HG03457 (cell line): ENCODE measurements at regions not wholly inside any gene's neighbourhood (a gene's known extent, or its start where the extent isn't known, plus 50 kb on each side); places are given as distances from the start of the nearest gene placed in this dataset.

Experiments used
- ATAC-seq: cut with Tn5 transposase; IDR thresholded peaks from one replicate; pipeline ENCODE4 v1.9.1; 2021; ENCODE audit warnings: moderate number of reproducible peaks; ENCODE audit not compliant: unreplicated experiment

DNA sequence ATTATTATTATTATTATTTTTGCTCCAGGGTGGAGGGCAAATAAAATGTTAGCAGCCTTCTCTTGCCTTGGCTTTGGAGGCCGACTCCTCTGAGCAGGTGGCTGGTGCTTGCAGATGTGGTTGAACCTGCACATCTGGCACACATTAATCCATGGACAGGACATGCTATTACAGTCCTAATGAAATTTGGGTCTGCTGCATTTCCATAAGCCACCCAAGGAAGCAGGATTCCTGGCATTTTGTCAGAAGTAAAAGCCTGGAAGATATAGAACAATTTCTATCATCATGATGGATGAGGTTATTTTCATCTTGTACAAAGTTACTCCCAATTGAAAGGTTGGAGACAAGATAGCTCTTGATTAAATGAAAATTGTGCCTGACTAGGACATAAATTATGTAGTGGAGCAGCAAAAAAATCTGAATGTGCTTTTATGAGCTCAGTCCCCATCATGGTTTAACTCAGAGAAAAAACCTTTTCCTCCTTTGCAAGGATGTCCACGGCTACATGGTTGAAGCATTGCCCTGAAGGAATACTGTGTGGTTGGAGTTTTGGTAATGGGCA is 130.9 kb upstream of the RGMA start:
- no peak for ATAC-seq

- no peak for ATAC-seq
Measured at GRCh38 chr15:93217343-93217742, 128.3 kb upstream of the RGMA start.

- no peak for ATAC-seq
Measured at GRCh38 chr15:93214106-93214505, 125.1 kb upstream of the RGMA start.

- no peak for ATAC-seq
Measured at GRCh38 chr15:93213281-93213680, 124.3 kb upstream of the RGMA start.

DNA sequence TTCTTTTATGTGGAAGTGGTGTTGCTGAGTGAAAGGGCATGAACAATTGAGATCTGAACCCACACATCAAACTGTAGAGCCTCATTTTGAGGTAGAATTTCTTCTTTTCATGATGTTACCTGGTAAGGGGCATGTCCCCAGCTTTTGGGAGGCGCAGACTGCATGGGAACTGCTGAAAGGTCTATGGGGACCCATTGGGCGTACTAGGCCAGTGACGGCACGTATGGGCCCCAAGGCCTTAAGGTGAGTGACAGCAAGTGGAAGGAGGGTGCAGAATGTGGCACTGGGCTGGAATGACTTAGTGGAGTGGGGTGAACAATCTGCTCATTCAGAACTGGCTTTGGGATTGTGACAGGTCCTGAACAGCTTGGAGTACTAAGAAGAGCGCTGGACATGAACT is 123.6 kb upstream of the RGMA start:
- no peak for ATAC-seq

DNA sequence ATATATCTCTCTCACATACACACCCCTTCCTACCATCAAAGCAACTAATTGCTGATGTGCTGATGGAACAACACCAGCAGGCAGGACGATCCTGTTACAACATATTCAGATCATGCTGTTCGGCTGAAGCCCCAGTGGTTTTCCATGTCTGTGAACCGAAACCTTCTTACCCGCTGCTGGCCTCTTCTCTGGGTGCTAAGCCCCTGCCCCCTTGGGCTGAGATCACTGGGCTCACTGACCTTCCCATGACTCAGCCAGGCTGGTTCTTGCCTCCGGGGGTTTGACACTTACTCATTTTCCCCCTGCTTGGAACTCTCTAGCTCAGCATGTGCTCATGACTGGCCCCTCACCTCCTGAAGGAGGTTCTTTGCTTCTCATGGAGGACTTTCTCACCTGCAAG is 122.0 kb upstream of the RGMA start:
- no peak for ATAC-seq

DNA sequence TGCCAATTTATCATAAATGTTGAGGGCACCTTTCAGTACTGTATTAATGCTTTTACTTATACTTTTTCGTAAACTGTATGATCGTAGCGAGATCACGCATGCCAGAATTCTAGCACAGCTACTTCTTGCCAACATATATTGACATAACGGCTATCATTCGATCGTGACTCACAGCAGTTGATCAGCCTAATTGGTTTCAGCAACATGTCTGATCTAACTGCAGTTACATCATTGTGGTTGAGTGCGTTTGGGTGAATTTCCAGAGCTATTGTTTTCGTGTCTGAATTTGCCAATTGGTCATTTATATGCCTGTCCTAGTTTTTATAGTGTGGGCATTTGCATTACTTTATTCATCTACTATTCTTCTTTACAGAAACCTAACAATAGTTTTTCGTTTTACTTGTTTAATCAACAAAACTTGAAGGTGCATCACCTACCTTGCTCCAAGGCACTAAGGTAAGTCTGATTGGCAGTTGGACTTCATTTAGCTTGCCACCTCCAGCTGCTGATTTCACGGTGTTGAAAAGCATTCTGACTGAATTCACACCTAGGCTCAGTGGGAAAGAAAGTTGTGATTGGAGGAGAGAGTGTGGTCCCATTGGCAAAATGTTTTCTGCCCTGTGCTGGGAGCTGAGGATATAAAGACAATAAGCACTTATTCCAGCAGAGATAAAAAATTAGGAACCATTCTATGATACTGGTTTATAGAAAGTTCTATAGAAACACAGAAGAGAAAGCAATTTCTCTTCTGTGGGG is 120.9 kb upstream of the RGMA start:
- no peak for ATAC-seq

DNA sequence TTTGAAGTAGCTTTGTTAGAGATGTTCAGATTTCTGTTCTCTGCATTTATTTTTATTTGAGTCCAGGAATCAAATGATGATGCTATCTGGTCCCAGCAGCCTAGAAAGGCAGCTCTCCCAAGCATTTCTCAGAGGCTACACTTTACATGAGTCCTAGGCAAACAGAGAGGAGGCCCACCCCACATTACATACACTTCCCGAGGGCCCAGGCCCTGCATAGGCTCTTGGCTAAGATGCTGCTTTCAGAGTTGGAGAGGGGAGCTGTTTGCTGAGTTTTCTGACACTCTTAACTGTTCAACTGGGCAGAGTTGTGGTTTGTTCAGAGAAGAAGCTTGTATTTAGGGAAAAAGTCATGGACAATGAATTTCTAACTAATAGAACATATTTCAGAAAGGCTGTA is 117.9 kb upstream of the RGMA start:
- ATAC-seq = no peak

DNA sequence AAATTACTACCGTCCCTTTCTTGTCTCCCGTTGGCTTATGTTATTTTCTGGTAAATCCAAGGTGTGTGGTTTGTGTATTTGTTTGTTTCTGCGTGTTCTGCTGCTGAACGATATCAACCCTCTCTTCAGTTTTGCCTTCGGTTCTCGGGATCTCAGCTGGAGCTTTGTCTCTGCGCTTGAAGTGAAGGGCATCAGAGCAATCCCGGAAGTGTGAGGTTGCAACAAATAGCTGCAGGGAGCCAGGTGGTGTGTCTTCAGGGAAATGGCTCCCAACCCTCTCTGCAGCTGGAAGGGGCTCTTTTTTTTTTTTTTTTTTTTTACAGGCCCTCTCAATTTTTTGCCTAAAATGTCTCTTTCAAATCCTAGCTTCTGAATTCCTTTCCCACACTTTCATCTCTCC is 116.4 kb upstream of the RGMA start:
- no peak for ATAC-seq

DNA sequence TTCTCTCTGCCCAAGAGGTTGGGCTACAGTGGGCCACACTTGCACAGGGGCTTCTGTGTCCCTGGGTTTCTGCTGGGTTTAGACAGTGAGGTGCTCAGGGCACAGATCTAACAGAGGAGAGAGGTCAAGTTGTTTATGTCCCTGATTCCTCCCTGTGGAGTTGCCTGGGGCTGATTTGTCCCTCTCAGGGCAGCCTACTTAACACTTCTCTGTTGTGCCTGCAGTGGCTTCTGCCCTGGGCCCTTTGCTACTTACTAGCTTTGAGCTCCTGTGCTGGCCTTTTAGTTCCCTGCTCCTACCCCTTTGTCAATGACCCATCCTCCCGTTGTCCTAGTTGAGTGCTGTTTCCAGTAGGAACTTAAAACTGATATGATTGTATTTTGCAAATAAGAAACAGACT is 114.0 kb upstream of the RGMA start:
- ATAC-seq = no peak

GRCh38 chr15:93202405-93202804 is 113.4 kb upstream of the RGMA start:
- no peak for ATAC-seq

- ATAC-seq = no peak
Measured at GRCh38 chr15:93201940-93202339, 112.9 kb upstream of the RGMA start.

DNA sequence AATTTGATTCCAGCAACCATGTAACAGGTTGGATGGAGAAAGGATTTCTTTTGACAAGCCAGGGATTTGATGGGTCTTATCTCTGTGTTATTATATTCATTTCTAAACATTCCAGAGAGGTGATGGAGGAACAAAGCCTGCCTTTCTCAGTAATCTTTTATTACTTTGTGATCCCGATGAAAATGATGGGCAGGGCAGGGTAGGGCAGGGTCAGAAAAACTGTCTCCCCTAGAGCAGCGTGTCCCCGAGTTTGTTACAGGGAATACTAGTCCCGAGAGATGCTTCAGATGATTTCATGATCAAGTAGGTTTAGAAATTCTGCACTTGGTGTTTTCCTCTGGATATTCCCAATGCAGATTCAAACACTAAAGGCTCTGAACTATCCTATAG is 111.8 kb upstream of the RGMA start:
- no peak for ATAC-seq

DNA sequence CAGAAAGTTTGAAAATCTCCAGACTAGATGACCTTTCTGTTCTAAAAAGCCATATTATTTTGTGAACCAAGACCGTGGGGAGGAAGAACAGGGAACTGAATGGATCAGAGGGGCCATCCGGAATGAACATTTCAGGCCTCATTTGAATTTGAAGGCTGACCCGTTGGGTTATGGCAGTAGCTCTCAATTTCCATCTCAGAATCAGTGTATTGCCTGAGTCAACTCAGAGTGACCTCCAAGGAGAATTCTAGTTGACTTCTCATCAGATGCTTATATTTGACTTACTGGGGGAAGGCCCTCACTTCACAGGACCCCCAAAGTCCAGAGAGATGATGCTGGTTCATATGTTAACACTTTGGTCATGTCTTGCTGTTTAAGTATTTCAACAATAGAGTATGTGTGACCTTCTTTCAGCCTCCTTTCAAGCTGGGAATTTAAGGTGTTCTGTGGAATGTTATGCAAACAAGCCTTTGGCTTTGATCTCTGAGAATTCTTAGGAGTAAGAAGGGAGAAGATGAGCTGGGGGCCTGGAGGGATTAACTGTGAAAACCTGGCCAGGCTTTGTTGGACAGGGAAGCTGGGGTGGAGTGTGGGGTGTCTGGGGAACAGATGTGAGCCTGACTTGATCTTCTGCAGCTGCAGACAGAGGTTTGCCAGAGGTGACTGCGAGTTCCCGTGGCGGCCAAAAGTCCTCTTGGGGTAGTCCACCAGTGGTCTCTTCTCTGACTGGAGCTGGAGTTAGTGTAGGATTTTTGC is 111.2 kb upstream of the RGMA start:
- no peak for ATAC-seq

GRCh38 chr15:93196135-93196670 is 107.2 kb upstream of the RGMA start:
- ATAC-seq = no peak

DNA sequence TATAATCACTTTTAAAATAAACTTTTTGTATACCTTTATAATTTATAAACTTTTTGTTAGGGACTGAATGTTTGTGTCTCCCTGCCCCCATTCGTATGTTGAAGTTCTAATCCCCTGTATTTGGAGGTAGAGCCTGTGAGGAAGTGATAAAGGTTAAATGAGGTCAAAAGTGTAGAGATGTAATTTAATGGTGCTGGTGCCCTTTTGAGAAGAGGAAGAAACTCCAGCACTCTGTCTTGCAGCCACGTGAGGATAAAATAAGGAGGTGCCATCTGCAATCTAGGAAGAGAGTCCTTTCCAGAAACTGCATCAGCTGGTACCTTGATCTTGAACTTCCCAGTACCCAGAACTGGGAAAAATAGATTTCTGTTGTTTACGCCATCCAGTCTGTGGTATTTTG is 106.1 kb upstream of the RGMA start:
- ATAC-seq = no peak

DNA sequence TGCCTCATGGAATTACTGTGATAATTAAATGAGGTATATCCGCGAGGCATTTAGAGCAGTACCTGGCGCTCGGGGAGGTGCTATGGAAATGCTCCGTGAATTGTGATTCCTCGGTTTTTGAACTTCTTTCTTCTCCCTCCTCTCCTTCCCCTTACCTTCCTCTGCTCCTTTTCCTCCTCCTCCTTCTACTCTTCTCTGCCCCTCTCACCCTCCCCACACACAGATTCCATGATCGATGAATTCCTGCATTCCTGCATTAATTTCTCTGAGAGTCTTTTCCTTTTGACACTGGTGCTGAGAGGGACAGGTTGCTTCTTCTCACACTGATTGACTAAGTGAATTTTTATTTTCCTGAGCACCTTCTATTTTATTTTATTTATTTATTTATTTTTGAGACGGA is 101.2 kb upstream of the RGMA start:
- ATAC-seq = no peak

- ATAC-seq = no peak
Measured at GRCh38 chr15:93189561-93189960, 100.5 kb upstream of the RGMA start.

DNA sequence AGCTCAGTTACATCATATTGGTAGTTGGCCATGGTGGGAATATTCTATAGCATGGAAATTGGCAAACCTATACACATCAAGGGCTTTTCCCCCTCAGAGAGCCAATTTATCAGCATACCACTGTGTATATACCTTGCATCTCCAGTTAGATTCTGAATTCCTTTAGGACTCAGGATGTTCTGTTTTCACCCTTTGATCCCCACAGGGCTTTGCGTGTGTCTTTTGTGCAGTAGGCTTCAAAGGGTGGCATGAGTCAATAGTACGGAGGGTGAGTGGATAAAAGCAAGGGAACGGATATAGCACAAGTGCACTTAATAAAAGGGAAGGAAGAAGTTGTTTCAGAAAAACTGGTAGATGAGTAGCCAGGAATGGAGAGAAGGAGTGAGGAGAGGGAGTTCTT is 99.2 kb upstream of the RGMA start:
- no peak for ATAC-seq

DNA sequence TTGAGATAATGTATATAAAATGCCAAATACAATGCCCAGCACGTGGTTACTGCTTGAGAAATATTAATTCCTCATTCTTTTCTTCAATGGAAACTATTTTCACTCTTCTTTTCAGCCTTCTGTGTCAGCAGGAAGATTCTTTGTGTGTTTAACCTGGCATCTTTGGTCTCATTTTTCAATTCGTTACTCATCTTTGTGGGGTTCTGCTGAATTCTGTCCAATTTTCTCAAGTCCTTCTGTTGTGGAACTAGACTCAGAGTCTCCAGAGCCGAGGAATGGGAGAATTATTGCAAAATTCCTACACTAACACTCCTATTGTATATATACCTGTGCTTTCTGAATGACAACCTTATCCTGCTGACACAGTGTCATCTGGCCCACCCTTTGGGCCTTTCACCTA is 96.8 kb upstream of the RGMA start:
- no peak for ATAC-seq

- ATAC-seq = no peak
Measured at GRCh38 chr15:93182703-93183205, 93.7 kb upstream of the RGMA start.

DNA sequence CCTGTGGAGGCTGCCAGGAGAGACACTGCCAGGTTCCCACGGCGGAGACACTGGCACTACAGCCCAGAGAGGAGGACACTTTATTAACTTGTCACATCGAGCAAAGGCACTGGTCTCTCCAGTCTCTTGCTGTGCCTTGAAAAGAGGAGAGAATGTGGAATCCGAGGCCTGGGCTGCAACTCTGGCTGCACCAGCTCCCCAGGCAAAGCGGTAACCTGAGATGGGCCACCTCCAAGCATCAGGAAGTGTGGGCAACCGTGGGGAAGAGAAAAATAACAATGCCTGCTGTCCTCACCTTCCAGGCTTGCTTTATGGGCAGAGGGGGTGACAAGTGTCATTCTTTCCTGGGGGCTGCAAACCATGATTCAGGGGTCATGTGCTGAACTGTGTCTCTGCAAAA is 91.6 kb upstream of the RGMA start:
- ATAC-seq = no peak
